H1 (cell line): ENCODE measurements at regions not wholly inside any gene's neighbourhood (a gene's known extent, or its start where the extent isn't known, plus 50 kb on each side); places are given as distances from the start of the nearest gene placed in this dataset.

Source experiments
- CTCF ChIA-PET: fragments of 300-600 bp; sonication (Branson Sonifier 250); formaldehyde crosslinking; loops from one replicate; lab custom pipeline; 2021; ENCODE audit not compliant: partially characterized antibody; lab: Charles Lee
- POLR2A ChIA-PET: fragments of 300-600 bp; sonication (Branson Sonifier 250); formaldehyde crosslinking; loops from one replicate; lab custom pipeline; 2021; ENCODE audit warnings: inconsistent platforms; ENCODE audit not compliant: partially characterized antibody; lab: Charles Lee
- DNase-seq, 2 experiments: peaks; one replicate each; pipeline versions ENCODE4 v3.0.0 to v3.0.0-alpha.2; 2010 to 2022; ENCODE audit warnings: low spot score in 2 of 2, low read depth in 1 of 2, mixed read lengths in 1 of 2
- FAIRE-seq: peaks from 2 replicates; lab custom pipeline; 2011; peaks lifted over from hg19 to GRCh38; lab: Jason Lieb, UNC
- H2AFZ ChIP-seq: 2 replicates; pipeline ENCODE4 v1.8.1; 2012; ENCODE audit warnings: low read length, inconsistent platforms
- H2AK5ac ChIP-seq: 2 replicates; pipeline ENCODE4 v1.6.1; 2013; ENCODE audit warnings: low read depth, low read length
- H2BK120ac ChIP-seq: replicated peaks from 2 replicates; pipeline ENCODE3; 2013; ENCODE audit warnings: low read depth, low read length, inconsistent platforms
- H2BK12ac ChIP-seq: 2 replicates; pipeline ENCODE4 v1.6.1; 2013; ENCODE audit warnings: low read depth, low read length
- H2BK15ac ChIP-seq: 2 replicates; pipeline ENCODE4 v1.6.1; 2013; ENCODE audit warnings: low read length
- H2BK20ac ChIP-seq: 2 replicates; pipeline ENCODE4 v1.6.1; 2013; ENCODE audit warnings: low read length
- H2BK5ac ChIP-seq: 2 replicates; pipeline ENCODE4 v1.6.1; 2013; ENCODE audit warnings: low read depth, low read length
- H3K14ac ChIP-seq: 2 replicates; pipeline ENCODE4 v1.6.1; 2013; ENCODE audit warnings: inconsistent platforms; ENCODE audit not compliant: insufficient read length
- H3K18ac ChIP-seq: 2 replicates; pipeline ENCODE4 v1.6.1; 2013; ENCODE audit warnings: low read length; ENCODE audit errors: extremely low read depth
- H3K23ac ChIP-seq: 2 replicates; pipeline ENCODE4 v1.6.1; 2013; ENCODE audit warnings: inconsistent platforms; ENCODE audit not compliant: insufficient read length
- H3K23me2 ChIP-seq: 2 replicates; pipeline ENCODE4 v1.6.1; 2013; ENCODE audit warnings: low read depth, low read length
- H3K27ac ChIP-seq: 2 replicates; pipeline ENCODE4 v1.6.1; 2011; ENCODE audit warnings: low read depth, low read length, inconsistent platforms
- H3K27me3 ChIP-seq, 4 experiments: replicated peaks in 1 of 4; 1 replicate in 1 of 4; 2 replicates in 3 of 4; pipeline versions ENCODE4 v1.6.1 to v1.8.1; 2011 to 2013; ENCODE audit warnings: low read length in 3 of 4, mild to moderate bottlenecking in 3 of 4, inconsistent platforms in 2 of 4, mixed read lengths in 2 of 4, moderate library complexity in 1 of 4; ENCODE audit not compliant: control insufficient read depth in 3 of 4, insufficient read depth in 3 of 4; ENCODE audit errors: extremely low read depth in 1 of 4
- H3K36me3 ChIP-seq, 4 experiments: 2 replicates each; pipeline versions ENCODE4 v1.6.1 to v1.8.1; 2011 to 2013; ENCODE audit warnings: mild to moderate bottlenecking in 4 of 4, low read length in 3 of 4, moderate library complexity in 2 of 4, control low read depth in 1 of 4, inconsistent platforms in 1 of 4; ENCODE audit not compliant: insufficient read depth in 4 of 4, control insufficient read depth in 2 of 4
- H3K4ac ChIP-seq: replicated peaks from 2 replicates; pipeline ENCODE3; 2013; ENCODE audit warnings: low read length, low read depth, mixed read lengths, inconsistent platforms; ENCODE audit not compliant: insufficient read length
- H3K4me1 ChIP-seq, 4 experiments: replicated peaks in 1 of 4; 1 replicate in 1 of 4; 2 replicates in 3 of 4; pipeline versions ENCODE4 v1.6.1 to v1.8.1; 2011 to 2013; ENCODE audit warnings: low read length in 3 of 4, inconsistent platforms in 2 of 4, mixed read lengths in 1 of 4; ENCODE audit not compliant: insufficient read depth in 4 of 4, control insufficient read depth in 3 of 4
- H3K4me2 ChIP-seq, 2 experiments: 2 replicates each; pipeline versions ENCODE4 v1.6.1 to v1.8.1; 2011 to 2013; ENCODE audit warnings: low read depth in 2 of 2, low read length in 2 of 2, control low read depth in 1 of 2, inconsistent platforms in 1 of 2, mild to moderate bottlenecking in 1 of 2; ENCODE audit not compliant: insufficient read depth in 1 of 2
- H3K4me3 ChIP-seq, 4 experiments: fragments of 200-600, 300-600 bp in 1 of 4; sonication (generic), shearing (Covaris generic), sonication (Bioruptor Twin) in 1 of 4; 2 replicates each; pipeline versions ENCODE4 v1.5.1 to v1.8.1; 2011 to 2016; ENCODE audit warnings: low read length in 4 of 4, low read depth in 3 of 4, control low read depth in 2 of 4, inconsistent platforms in 2 of 4, mild to moderate bottlenecking in 2 of 4, mixed read lengths in 1 of 4, moderate library complexity in 1 of 4; ENCODE audit not compliant: insufficient read depth in 2 of 4; ENCODE audit errors: extremely low read depth in 1 of 4
- H3K56ac ChIP-seq: replicated peaks from 2 replicates; pipeline ENCODE3; 2013; ENCODE audit warnings: low read depth, mild to moderate bottlenecking, mixed read lengths, low read length, inconsistent platforms; ENCODE audit not compliant: insufficient read length
- H3K79me1 ChIP-seq: 2 replicates; pipeline ENCODE4 v1.6.1; 2013; ENCODE audit warnings: low read depth, low read length, control low read depth
- H3K79me2 ChIP-seq, 2 experiments: 2 replicates each; pipeline versions ENCODE4 v1.6.1 to v1.8.1; 2012 to 2013; ENCODE audit warnings: low read length in 2 of 2, mild to moderate bottlenecking in 2 of 2, inconsistent platforms in 1 of 2; ENCODE audit not compliant: insufficient read depth in 2 of 2, control insufficient read depth in 1 of 2
- H3K9ac ChIP-seq, 4 experiments: replicated peaks in 1 of 4; 1 replicate in 1 of 4; 2 replicates in 3 of 4; pipeline versions ENCODE4 v1.6.1 to v1.8.1; 2011 to 2013; ENCODE audit warnings: low read depth in 3 of 4, low read length in 3 of 4, control low read depth in 2 of 4, mild to moderate bottlenecking in 2 of 4, moderate library complexity in 2 of 4, inconsistent platforms in 1 of 4; ENCODE audit errors: extremely low read depth in 1 of 4
- H3K9me3 ChIP-seq, 2 experiments: 2 replicates each; pipeline versions ENCODE4 v1.6.1 to v1.8.1; 2012 to 2013; ENCODE audit warnings: mild to moderate bottlenecking in 2 of 2, moderate library complexity in 2 of 2, control low read depth in 1 of 2, inconsistent platforms in 1 of 2, low read depth in 1 of 2, low read length in 1 of 2, mixed read lengths in 1 of 2; ENCODE audit not compliant: insufficient read depth in 2 of 2
- H4K20me1 ChIP-seq, 2 experiments: replicated peaks in 1 of 2; 2 replicates each; pipeline versions ENCODE3 to v1.8.1; 2011 to 2013; ENCODE audit warnings: inconsistent platforms in 2 of 2, low read length in 2 of 2, mild to moderate bottlenecking in 1 of 2; ENCODE audit not compliant: insufficient read depth in 2 of 2, control insufficient read depth in 1 of 2
- H4K5ac ChIP-seq: 2 replicates; pipeline ENCODE4 v1.6.1; 2013; ENCODE audit warnings: low read length, low read depth, mixed read lengths, inconsistent platforms; ENCODE audit not compliant: insufficient read length
- H4K8ac ChIP-seq: 2 replicates; pipeline ENCODE4 v1.8.0; 2013; ENCODE audit warnings: mild to moderate bottlenecking, moderate library complexity, low read length, inconsistent platforms; ENCODE audit not compliant: insufficient read depth; ENCODE audit errors: extremely low read depth
- H4K91ac ChIP-seq: replicated peaks from 2 replicates; pipeline ENCODE3; 2013; ENCODE audit warnings: low read length, mixed read lengths, inconsistent platforms; ENCODE audit not compliant: insufficient read length
- BCL11A ChIP-seq, 2 experiments: IDR thresholded peaks; one replicate each; pipeline ENCODE4 v1.6.1; 2011; ENCODE audit warnings: low read depth in 2 of 2, low read length in 2 of 2, mild to moderate bottlenecking in 2 of 2
- CBX5 ChIP-seq: fragments of 300-800, 300-1000 bp; sonication (generic); IDR thresholded peaks from 2 replicates; pipeline ENCODE4 v1.7.1; 2016; ENCODE audit warnings: antibody characterized with exemption, low read length, low read depth
- JUN ChIP-seq: IDR thresholded peaks from 2 replicates; pipeline ENCODE4 v1.6.1; 2011; ENCODE audit warnings: low read depth, mild to moderate bottlenecking, improper control_type of control experiment, low read length
- MAX ChIP-seq: IDR thresholded peaks from 2 replicates; pipeline ENCODE4 v1.6.1; 2012; ENCODE audit warnings: inconsistent platforms
- NANOG ChIP-seq: IDR thresholded peaks from 2 replicates; pipeline ENCODE4 v1.6.1; 2011; ENCODE audit warnings: low read length, low read depth, mild to moderate bottlenecking, inconsistent platforms; ENCODE audit not compliant: insufficient read depth, poor library complexity, severe bottlenecking
- PHF8 ChIP-seq: fragments of 200-600 bp; sonication (generic); conservative IDR thresholded peaks from 2 replicates; pipeline ENCODE4 v1.7.1; 2012; ENCODE audit warnings: low read depth, mild to moderate bottlenecking, inconsistent platforms, low read length, moderate library complexity
- POLR2AphosphoS5 ChIP-seq: IDR thresholded peaks from 2 replicates; pipeline ENCODE4 v1.6.1; 2011; ENCODE audit warnings: low read depth, low read length
- RFX5 ChIP-seq: IDR thresholded peaks from 2 replicates; pipeline ENCODE4 v1.6.1; 2011; ENCODE audit warnings: low read depth, low read length, improper control_type of control experiment, borderline replicate concordance
- SP2 ChIP-seq: IDR thresholded peaks from 2 replicates; pipeline ENCODE4 v1.6.1; 2012; ENCODE audit warnings: mild to moderate bottlenecking, low read length, inconsistent platforms
- SP4 ChIP-seq: IDR thresholded peaks from 2 replicates; pipeline ENCODE4 v1.6.1; 2012; ENCODE audit warnings: low read length, inconsistent platforms
- SUZ12 ChIP-seq: fragments of 200-600 bp; sonication (generic); IDR thresholded peaks from 2 replicates; pipeline ENCODE4 v1.6.1; 2012; ENCODE audit warnings: mild to moderate bottlenecking, inconsistent platforms, low read length, moderate library complexity, mixed read lengths
- TEAD4 ChIP-seq: IDR thresholded peaks from 2 replicates; pipeline ENCODE4 v1.6.1; 2012; ENCODE audit warnings: low read depth, low read length, inconsistent platforms, mixed read lengths
- ZNF274 ChIP-seq: IDR thresholded peaks from 2 replicates; pipeline ENCODE4 v1.7.0; 2012; ENCODE audit warnings: low read length, borderline replicate concordance; ENCODE audit errors: extremely low read depth
- WGBS, 2 experiments: shearing (Covaris generic) in 1 of 2; methylation state at CpG; one replicate each; pipeline versions ENCODE4 v1.1.6 to v1.1.7; 2013 to 2015; ENCODE audit warnings: low lambda C conversion rate in 2 of 2, mixed read lengths in 2 of 2, inconsistent platforms in 1 of 2, low coverage in 1 of 2, missing lambda C conversion rate in 1 of 2; ENCODE audit not compliant: insufficient replicate concordance in 2 of 2, insufficient coverage in 1 of 2, insufficient read length in 1 of 2; ENCODE audit errors: extremely low coverage in 1 of 2, missing lambda C conversion rate in 1 of 2; 5-methylcytosine and 5-hydroxymethylcytosine counted together
- TF ChIP-seq, protein P1 (sequence below): IDR thresholded peaks from 2 replicates; pipeline ENCODE4 v1.6.1; 2012; ENCODE audit warnings: low read length, inconsistent platforms

DNA sequence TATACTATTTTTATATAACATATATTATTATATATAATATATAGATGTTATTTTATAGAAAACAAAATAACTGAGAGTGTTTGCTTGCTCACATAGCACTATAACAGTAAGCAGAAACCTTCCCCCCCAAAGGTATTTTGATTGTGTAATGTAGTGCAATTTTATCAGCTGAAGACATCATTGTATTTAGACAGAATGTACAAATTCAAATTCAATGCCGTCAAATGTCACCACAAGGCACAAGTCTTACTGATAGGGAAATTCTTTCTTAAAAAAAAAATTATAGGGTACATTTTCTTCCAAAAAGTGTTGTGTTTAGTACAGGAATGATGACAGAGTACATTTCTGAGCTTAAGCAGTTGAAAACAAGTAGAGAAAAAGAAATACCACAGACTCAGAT, 1147.1 kb upstream of the SPRY2 start:
- DNase-seq (no peak), FAIRE-seq (no peak)
- no peaks in the 10 kb centered on the region for H3K36me3 ChIP-seq
- H3K9ac ChIP-seq, result no peak overlapping the region
- WGBS, 2 experiments, result 100% methylated on average over 1 of the region's 1 CpG; no CpG with 5 or more reads in 1 of the 2 experiments
- H3K79me1 ChIP-seq, result no peaks in the 10 kb centered on the region
- H3K23ac ChIP-seq, result no peak overlapping the region
- H3K56ac ChIP-seq, result no peak overlapping the region
- H2BK5ac ChIP-seq, result no peak overlapping the region
- no peak overlapping the region for H3K18ac ChIP-seq
- H2BK15ac ChIP-seq, result no peak overlapping the region
- no peak overlapping the region for H3K14ac ChIP-seq
- H2AFZ ChIP-seq, result no peak overlapping the region; the same call in 1 of the 2 replicates
- no peak overlapping the region for H3K4me3 ChIP-seq
- no peak overlapping the region for H3K4ac ChIP-seq
- ChIA-PET POLR2A (no interaction called here), CTCF (interaction anchor here (0.7 to 2.4 kb wide), 14 partner anchors 9 to 930 kb away, joined by 3 to 15 read pairs (median 4); no protein-coding TSS in a partner anchor)
- H2BK12ac ChIP-seq, result no peak overlapping the region
- no peaks in the 10 kb centered on the region for H3K9me3 ChIP-seq
- no peaks in the 10 kb centered on the region for H3K27me3 ChIP-seq
- no peaks in the 10 kb centered on the region for H4K20me1 ChIP-seq
- no peak overlapping the region for H2BK120ac ChIP-seq
- no peaks in the 10 kb centered on the region for H3K79me2 ChIP-seq
- H4K8ac ChIP-seq, result no peak overlapping the region
- no peak overlapping the region for H2BK20ac ChIP-seq
- H3K23me2 ChIP-seq, result no peaks in the 10 kb centered on the region
- peaks cover 0 to 4% (median 2%) of the 10 kb centered on the region in 4 experiments; a peak in 2 of 7 replicates for H3K4me1 ChIP-seq
- H4K5ac ChIP-seq, result no peak overlapping the region
- no peak overlapping the region for H3K27ac ChIP-seq
- H3K4me2 ChIP-seq, result no peak overlapping the region
- H2AK5ac ChIP-seq, result no peak overlapping the region
- no peak overlapping the region for H4K91ac ChIP-seq
- TF ChIP-seq TEAD4 (no peak), CBX5 (no peak), POLR2AphosphoS5 (no peak), NANOG (no peak), SP4 (no peak), JUN (no peak), SP2 (no peak), RFX5 (no peak), MAX (no peak), PHF8 (no peak), ZNF274 (no peak), BCL11A (IDR thresholded peaks at IDR 0.05; ENCODE audit: low read depth in 2 of 2, low read length in 2 of 2) (no peak), SUZ12 (no peak)
- TF ChIP-seq, protein P1, sequence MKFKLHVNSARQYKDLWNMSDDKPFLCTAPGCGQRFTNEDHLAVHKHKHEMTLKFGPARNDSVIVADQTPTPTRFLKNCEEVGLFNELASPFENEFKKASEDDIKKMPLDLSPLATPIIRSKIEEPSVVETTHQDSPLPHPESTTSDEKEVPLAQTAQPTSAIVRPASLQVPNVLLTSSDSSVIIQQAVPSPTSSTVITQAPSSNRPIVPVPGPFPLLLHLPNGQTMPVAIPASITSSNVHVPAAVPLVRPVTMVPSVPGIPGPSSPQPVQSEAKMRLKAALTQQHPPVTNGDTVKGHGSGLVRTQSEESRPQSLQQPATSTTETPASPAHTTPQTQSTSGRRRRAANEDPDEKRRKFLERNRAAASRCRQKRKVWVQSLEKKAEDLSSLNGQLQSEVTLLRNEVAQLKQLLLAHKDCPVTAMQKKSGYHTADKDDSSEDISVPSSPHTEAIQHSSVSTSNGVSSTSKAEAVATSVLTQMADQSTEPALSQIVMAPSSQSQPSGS, result no peak
